Skeletal muscle satellite cell (primary cell): ENCODE measurements at regions not wholly inside any gene's neighbourhood (a gene's known extent, or its start where the extent isn't known, plus 50 kb on each side); places are given as distances from the start of the nearest gene placed in this dataset.

Source experiments
- H3K27me3 ChIP-seq: 2 replicates; pipeline ENCODE4 v1.7.0; 2013; ENCODE audit warnings: low read length; ENCODE audit not compliant: control insufficient read depth, insufficient read depth
- H3K36me3 ChIP-seq: 2 replicates; pipeline ENCODE4 v1.7.0; 2013; ENCODE audit warnings: mild to moderate bottlenecking, control low read depth, low read length; ENCODE audit not compliant: insufficient read depth
- H3K4me1 ChIP-seq: 2 replicates; pipeline ENCODE4 v1.7.0; 2013; ENCODE audit warnings: low read length; ENCODE audit not compliant: control insufficient read depth, insufficient read depth
- H3K4me2 ChIP-seq: 2 replicates; pipeline ENCODE4 v1.7.0; 2013; ENCODE audit warnings: mild to moderate bottlenecking, low read length
- H3K4me3 ChIP-seq: 2 replicates; pipeline ENCODE4 v1.7.0; 2013; ENCODE audit warnings: low read length
- H3K9ac ChIP-seq: 2 replicates; pipeline ENCODE4 v1.7.0; 2013; ENCODE audit warnings: mild to moderate bottlenecking, low read depth, low read length, moderate library complexity
- H3K9me3 ChIP-seq: replicated peaks from 2 replicates; pipeline ENCODE4 v1.7.0; 2013; ENCODE audit warnings: mild to moderate bottlenecking, control low read depth, low read length

GRCh38 chr12:30010071-30011052 lies 226.6 kb upstream of the TMTC1 start:
- Histone ChIP-seq H3K4me1 (no peaks in the 10 kb centered on the region), H3K4me2 (no peak overlapping the region), H3K9ac (no peak overlapping the region), H3K27me3 (no peaks in the 10 kb centered on the region), H3K36me3 (no peaks in the 10 kb centered on the region), H3K4me3 (no peak overlapping the region), H3K9me3 (no peaks in the 10 kb centered on the region)

GRCh38 chr12:30006021-30006420 lies 222.3 kb upstream of the TMTC1 start:
- H3K4me2 ChIP-seq = no peak overlapping the region

GRCh38 chr12:30003321-30003720 lies 219.6 kb upstream of the TMTC1 start:
- H3K4me2 ChIP-seq = no peak overlapping the region
- no peaks in the 10 kb centered on the region for H3K9me3 ChIP-seq
- no peak overlapping the region for H3K9ac ChIP-seq
- H3K27me3 ChIP-seq = no peaks in the 10 kb centered on the region
- H3K4me3 ChIP-seq = no peak overlapping the region
- H3K4me1 ChIP-seq = no peaks in the 10 kb centered on the region
- H3K36me3 ChIP-seq = no peaks in the 10 kb centered on the region

More at GRCh38 chr12:30006021-30006420, 222.3 kb upstream of the TMTC1 start:
- no peak overlapping the region for H3K4me3 ChIP-seq
- no peaks in the 10 kb centered on the region for H3K9me3 ChIP-seq
- no peak overlapping the region for H3K9ac ChIP-seq
- H3K36me3 ChIP-seq = no peaks in the 10 kb centered on the region
- no peaks in the 10 kb centered on the region for H3K27me3 ChIP-seq
- H3K4me1 ChIP-seq = no peaks in the 10 kb centered on the region

- H3K4me1 ChIP-seq = no peaks in the 10 kb centered on the region
- H3K4me3 ChIP-seq = no peak overlapping the region
- H3K9me3 ChIP-seq = no peaks in the 10 kb centered on the region
- H3K4me2 ChIP-seq = no peak overlapping the region
- no peaks in the 10 kb centered on the region for H3K36me3 ChIP-seq
- H3K27me3 ChIP-seq = no peaks in the 10 kb centered on the region
- no peak overlapping the region for H3K9ac ChIP-seq
Observed at GRCh38 chr12:30002677-30003076, 218.9 kb upstream of the TMTC1 start.

GRCh38 chr12:30000401-30000800 lies 216.7 kb upstream of the TMTC1 start:
- H3K4me2 ChIP-seq = no peak overlapping the region
- H3K9ac ChIP-seq = no peak overlapping the region
- H3K27me3 ChIP-seq = no peaks in the 10 kb centered on the region
- no peaks in the 10 kb centered on the region for H3K9me3 ChIP-seq
- H3K4me1 ChIP-seq = no peaks in the 10 kb centered on the region
- H3K4me3 ChIP-seq = no peak overlapping the region
- no peaks in the 10 kb centered on the region for H3K36me3 ChIP-seq

- Histone ChIP-seq H3K4me3 (no peak overlapping the region), H3K27me3 (no peaks in the 10 kb centered on the region), H3K4me2 (no peak overlapping the region), H3K9me3 (no peaks in the 10 kb centered on the region), H3K4me1 (no peaks in the 10 kb centered on the region), H3K36me3 (no peaks in the 10 kb centered on the region), H3K9ac (no peak overlapping the region)
Observed at GRCh38 chr12:29996993-29997392, 213.3 kb upstream of the TMTC1 start.

GRCh38 chr12:29992366-29992765 lies 208.6 kb upstream of the TMTC1 start:
- no peaks in the 10 kb centered on the region for H3K9me3 ChIP-seq
- no peak overlapping the region for H3K9ac ChIP-seq
- no peak overlapping the region for H3K4me3 ChIP-seq
- H3K36me3 ChIP-seq = no peaks in the 10 kb centered on the region
- no peaks in the 10 kb centered on the region for H3K27me3 ChIP-seq
- peaks cover 11% of the 10 kb centered on the region for H3K4me1 ChIP-seq
- H3K4me2 ChIP-seq = no peak overlapping the region

GRCh38 chr12:29991924-29992323 lies 208.2 kb upstream of the TMTC1 start:
- Histone ChIP-seq H3K9ac (no peak overlapping the region), H3K4me1 (peaks cover 11% of the 10 kb centered on the region), H3K4me3 (no peak overlapping the region), H3K4me2 (no peak overlapping the region), H3K9me3 (no peaks in the 10 kb centered on the region), H3K36me3 (no peaks in the 10 kb centered on the region), H3K27me3 (no peaks in the 10 kb centered on the region)

- Histone ChIP-seq H3K27me3 (no peaks in the 10 kb centered on the region), H3K4me1 (peaks cover 11% of the 10 kb centered on the region), H3K4me2 (peak overlapping the region; percentile 7), H3K36me3 (no peaks in the 10 kb centered on the region), H3K4me3 (no peak overlapping the region), H3K9me3 (no peaks in the 10 kb centered on the region), H3K9ac (no peak overlapping the region)
Observed at GRCh38 chr12:29990971-29991370, 207.2 kb upstream of the TMTC1 start.

GRCh38 chr12:29983851-29984250 lies 200.1 kb upstream of the TMTC1 start:
- H3K36me3 ChIP-seq = no peaks in the 10 kb centered on the region
- H3K4me2 ChIP-seq = no peak overlapping the region
- no peak overlapping the region for H3K4me3 ChIP-seq
- no peaks in the 10 kb centered on the region for H3K27me3 ChIP-seq
- H3K9ac ChIP-seq = no peak overlapping the region
- H3K4me1 ChIP-seq = no peaks in the 10 kb centered on the region
- no peaks in the 10 kb centered on the region for H3K9me3 ChIP-seq

GRCh38 chr12:29980304-29980703 lies 196.6 kb upstream of the TMTC1 start:
- H3K4me1 ChIP-seq = no peaks in the 10 kb centered on the region
- no peaks in the 10 kb centered on the region for H3K36me3 ChIP-seq
- H3K9me3 ChIP-seq = no peaks in the 10 kb centered on the region
- no peaks in the 10 kb centered on the region for H3K27me3 ChIP-seq
- no peak overlapping the region for H3K4me3 ChIP-seq
- no peak overlapping the region for H3K9ac ChIP-seq
- H3K4me2 ChIP-seq = no peak overlapping the region

- Histone ChIP-seq H3K36me3 (no peaks in the 10 kb centered on the region), H3K9ac (no peak overlapping the region)
Observed at GRCh38 chr12:29971446-29971845, 187.7 kb upstream of the TMTC1 start.

More at GRCh38 chr12:29971446-29971845, 187.7 kb upstream of the TMTC1 start:
- no peaks in the 10 kb centered on the region for H3K4me1 ChIP-seq
- H3K9me3 ChIP-seq = no peaks in the 10 kb centered on the region
- no peak overlapping the region for H3K4me3 ChIP-seq
- H3K27me3 ChIP-seq = no peaks in the 10 kb centered on the region
- H3K4me2 ChIP-seq = no peak overlapping the region
